ENCODE measurements at regions not wholly inside any gene's neighbourhood (a gene's known extent, or its start where the extent isn't known, plus 50 kb on each side); places are given as distances from the start of the nearest gene placed in this dataset.

GRCh38 chr5:100682625-100683024 is 147.5 kb downstream of the FAM174A start:
- TF ChIP-seq TAF1 (conservative IDR thresholded peaks at IDR 0.05) (no peak), ATF3 (IDR thresholded peaks at IDR 0.05) (no peak), CTCF (IDR thresholded peaks at IDR 0.05; ENCODE audit: low read depth, low read length, missing input control) (no peak), GABPA (IDR thresholded peaks at IDR 0.05 in 1 of 2, conservative IDR thresholded peaks at IDR 0.05 in 1 of 2) (no peak), REST (IDR thresholded peaks at IDR 0.05) (no peak), ZBTB33 (IDR thresholded peaks at IDR 0.05) (no peak), MAX (IDR thresholded peaks at IDR 0.05) (no peak), RAD21 (IDR thresholded peaks at IDR 0.05) (no peak)
